ENCODE measurements at regions not wholly inside any gene's neighbourhood (a gene's known extent, or its start where the extent isn't known, plus 50 kb on each side); places are given as distances from the start of the nearest gene placed in this dataset.

DNA sequence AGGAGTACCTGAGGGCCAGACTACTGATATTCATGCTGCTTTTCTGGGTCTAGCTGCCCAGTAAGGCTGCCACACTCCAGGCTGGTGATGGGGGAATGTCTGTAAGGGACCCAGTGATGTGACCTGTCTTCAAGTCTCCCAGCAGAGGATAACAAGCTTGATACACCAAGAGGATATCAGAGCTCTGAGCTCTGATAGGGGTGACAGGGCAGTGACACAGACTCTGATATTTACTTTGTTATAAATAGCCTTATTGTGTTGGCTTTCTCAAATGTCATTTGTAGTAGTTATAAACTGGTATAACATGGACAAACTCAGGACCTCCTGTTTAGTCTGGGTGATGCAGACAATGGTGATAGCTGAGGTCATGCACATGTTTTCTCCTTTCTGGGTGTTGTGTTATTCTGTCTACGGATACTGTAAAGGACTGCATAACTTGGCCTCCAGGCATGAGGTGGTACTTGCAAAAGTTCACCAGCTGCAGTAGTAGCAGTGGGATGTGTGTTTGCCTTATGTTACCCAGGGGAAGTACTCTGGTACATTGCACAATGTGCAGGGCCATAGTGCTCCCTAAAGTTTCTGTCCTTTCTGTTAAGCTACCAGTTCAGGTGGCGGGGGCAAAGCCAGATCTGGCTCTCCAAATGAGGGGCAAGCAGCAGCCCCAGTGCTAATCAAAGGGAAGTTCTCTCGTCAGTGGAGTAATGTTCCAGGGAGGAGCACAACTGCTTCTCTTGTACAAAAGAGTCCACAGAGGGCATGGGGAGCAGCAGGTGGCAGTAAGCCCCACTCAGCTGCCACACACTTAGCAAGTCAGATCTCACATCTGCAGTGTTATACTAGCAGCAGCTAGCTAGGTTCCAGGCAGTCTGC lies 812.2 kb downstream of the JRKL start:
- DNase-seq = no peak

DNA sequence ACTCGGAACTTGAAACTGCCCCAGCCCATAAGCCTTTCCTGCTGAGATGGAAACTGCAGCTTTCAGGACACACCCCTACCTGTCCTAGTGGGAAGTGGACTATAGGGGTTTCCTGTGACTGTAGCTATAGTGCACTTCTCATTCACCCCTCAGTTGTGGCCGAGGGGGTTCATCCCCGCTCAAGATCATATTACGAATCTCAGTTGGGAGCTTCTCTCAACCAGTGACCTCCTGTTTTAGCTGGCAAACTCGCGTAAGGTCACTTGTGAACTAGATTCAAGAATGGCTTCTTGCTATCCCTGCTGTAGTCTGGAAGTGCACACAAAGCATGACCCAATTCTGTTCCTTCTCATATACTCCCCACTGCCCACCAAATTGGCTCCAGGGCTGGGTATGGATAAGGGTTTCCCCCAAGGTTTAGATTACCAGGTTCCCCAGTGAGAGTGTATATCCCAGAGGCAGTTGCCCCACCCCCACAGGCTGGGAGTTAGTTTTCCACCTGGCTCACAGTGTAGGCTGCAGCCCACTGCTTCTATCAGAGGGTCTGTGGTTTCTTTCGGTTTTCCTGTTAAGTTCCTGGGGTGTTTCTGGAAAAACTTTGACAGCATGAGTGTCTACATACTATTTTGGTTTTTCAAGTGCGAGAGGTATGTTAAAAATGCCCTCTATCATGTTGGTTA lies 812.9 kb downstream of the JRKL start:
- DNase-seq = no peak

DNA sequence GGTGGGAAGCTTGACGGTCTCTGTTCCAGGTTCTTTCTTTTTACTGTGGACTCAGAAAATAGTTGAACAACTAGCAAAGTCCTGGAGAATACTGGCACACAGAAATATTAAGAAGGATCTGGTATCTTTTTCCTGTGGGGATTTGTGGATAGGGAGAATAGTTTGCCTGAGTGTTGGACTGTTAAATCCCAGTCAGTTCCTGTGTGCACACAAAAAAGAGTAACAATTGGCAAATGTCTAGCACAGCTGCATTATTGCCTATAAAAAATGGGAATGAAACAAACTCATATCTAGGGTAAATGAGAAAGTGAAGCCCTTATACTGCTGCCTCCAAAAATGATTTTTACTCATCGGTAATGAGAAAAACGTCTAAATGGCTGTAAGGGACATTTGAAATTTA lies 828.2 kb downstream of the JRKL start:
- DNase-seq = no peak

DNA sequence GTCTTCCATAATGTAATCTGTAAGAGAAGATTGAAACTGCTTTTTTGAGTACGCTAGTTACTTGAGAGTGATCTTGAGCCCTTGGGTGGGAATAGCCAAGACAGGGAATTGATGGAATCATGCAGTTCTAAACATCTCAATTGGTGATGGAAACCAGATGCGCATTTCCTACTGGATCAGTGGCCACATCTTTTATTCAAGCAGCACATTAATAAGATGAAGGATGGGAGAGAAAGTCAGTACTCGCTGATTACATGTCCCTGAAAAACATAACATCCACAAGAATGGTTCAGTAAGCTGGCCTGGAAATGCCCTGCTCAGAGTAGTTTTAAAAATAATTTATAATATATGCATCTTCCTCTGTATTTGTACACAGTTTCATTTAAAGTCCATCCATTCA lies 833.8 kb downstream of the JRKL start:
- DNase-seq = no peak

DNA sequence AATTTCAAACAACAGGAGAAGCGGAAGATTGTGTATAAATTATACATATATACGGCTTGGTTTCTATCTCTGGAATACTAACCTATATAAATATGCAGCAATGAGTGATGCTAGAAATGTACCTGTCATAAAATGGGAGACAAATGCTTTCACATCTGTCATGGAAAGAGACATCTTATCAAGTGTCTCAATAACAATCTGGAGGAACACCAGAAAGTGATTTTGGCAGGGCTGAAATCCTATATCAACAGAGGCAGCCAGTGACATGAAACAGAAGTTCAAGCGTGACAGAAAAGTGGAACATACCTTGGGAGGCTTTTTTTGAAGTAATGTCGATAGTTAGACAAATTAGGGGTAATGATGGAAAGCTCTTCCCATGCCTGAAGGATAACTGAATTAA lies 834.6 kb downstream of the JRKL start:
- no peak for DNase-seq

DNA sequence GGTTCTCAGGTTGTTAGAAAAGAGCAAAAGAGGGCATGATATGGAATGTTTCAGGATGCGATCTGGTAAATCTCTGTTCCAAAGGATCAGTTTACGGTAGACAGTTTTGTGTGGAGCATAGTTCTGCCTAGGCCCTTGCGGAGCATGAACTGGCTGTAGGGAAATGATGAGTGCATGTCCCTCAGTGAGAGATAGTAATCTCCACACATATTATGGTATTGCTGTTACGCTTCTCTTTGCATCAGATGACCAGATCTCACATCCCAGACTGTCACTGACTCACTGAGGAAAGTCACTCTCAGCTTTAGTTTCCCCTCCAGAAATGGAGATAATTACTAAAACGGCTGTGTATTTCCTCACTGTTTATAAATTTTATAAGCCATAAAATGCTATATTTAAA lies 836.0 kb downstream of the JRKL start:
- DNase-seq = no peak

DNA sequence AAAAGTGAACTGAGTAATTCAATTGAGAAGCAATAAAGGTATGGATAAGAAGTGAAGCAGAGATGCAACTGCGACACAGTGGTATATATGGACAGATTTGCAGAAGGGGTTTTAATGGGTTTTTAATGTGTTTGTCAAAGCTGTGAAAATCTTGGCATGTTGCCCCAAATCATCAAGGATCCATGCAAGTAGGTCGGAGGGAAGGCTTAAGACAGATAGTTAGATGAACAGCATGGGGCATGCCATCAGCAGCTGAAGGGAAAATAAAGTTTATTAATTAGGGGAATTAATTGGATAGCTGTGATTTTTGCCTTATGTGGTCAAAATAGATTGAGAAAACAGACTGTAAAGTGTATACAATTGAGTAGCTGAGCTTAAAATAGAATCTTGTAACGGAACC lies 840.1 kb downstream of the JRKL start:
- DNase-seq = no peak

DNA sequence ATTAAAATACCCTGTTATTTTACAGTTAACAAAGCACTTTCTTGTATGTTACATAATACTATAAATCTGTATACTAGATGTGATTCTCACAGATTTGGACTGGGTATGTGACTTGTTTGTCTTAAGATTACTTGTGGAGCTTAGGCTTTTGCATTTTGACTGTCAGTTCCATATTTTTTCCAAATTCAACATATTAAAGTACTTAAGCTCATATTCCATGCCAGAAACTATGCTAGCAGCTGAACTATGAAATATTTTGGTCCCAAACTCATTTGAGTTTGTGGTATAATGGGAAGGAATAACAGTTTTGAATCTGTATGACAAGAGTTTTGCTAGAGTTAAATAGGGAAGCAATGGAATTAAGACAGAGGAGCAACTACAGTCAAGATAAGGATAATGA lies 841.4 kb downstream of the JRKL start:
- DNase-seq = no peak

DNA sequence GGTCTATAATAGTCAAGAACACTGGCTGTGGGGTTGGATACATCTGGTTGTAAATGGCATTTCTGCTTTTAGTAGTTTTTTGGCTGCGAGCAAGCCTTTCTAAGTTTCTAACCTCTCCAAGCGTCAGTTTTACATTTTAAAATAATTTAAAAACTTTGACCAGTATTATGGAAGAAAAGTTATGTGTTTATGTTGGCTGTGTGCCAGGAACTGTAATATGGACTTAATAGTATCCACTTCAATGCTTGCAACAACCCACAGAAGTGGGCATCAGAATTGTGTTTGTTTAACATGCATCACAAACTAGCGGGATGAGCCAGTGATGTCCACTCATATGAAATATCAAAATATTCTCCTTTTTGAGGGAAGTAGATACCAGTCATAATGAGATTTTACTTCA lies 844.2 kb downstream of the JRKL start:
- DNase-seq = no peak

DNA sequence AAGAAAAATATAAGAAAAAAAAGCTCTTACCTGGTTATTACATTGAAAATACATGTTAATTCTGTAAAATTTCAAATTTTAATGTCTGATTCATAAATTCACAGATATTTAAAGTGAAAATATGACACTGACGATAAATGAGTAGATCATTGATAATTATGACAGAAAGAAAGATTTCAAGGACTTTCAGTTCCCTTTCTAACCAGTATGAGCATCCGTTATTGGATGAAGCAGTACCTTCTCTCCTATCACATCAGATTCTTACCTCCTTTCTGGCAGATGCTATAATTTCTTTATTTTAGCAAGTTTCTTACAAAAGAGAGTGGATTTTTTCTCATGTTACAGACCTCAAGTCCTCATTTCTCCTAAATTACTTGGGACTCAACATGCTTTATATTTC lies 847.3 kb downstream of the JRKL start:
- DNase-seq = no peak

DNA sequence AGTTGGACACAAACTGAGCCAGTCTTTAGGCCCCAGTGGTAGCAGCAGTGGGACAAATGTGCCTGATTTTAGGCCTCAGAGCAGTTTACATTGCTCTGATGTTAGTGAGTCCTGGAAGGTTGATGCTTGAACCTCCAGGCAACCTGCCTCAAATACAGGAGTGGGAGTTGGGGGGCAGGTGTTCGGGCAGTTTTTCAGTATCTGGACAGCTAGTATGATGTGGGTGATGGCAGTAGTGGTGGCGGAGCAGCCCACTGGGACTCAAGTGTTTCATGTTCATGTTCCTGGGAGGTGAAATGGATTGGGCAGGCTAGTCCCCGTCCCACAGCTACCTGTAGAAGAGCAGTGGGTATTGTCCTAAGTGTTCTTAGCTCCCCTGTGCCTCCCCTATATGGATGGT lies 857.8 kb downstream of the JRKL start:
- DNase-seq = no peak

DNA sequence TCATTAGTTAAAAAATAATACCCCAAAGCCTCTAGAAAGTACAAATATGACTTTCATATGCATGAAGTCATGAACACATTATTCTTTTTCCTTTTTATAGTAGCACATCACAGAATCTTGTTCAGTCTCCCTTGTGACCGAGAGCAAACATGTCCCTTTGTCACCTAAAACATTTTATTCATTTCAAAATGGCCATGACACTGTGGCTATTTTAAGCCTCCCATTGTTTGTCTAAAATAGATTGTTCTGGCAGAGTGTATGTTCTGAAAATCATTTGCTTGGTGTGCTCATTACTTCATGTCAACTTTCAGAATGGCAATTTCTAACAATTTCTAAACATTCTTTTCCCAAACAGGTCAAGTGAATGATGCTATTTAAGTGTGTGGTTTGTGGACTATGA lies 865.0 kb downstream of the JRKL start:
- DNase-seq = no peak

DNA sequence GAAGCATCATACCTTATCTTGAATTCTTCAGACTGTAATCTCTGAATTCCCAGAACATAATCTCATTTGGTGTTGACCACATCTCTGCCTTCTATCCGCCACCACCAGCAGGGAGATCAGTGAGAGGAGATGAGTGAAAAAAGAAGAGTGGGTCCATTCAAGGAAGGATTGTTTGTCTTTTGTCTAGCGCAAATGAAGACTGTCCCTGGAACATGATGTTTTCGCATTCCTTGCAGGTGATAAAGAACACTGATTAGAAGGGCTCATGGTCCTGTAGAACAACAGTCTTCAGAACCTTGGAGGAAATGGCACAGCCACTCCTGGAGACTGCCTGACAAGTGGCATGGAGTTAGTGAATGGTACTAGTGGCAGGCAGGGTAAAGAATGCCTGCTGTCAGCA lies 869.6 kb downstream of the JRKL start:
- DNase-seq = no peak

DNA sequence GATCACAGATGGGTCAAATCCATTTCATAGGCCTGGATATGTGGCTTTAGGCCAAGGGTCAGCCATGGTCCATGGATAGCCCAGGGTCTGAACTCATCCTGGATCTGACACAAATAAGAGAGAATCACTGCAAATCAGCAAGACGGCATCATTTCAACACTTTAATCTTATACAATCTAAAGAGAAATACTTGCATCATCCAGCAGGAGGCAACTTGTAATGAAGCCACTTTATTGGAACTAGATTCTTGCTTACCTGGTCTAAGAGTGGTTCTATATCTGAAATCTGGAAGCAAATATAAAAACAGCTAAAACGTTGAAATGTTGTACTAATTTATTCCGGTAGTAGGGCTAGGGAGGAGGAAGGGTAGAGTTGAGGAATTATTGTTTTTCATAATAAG lies 870.1 kb downstream of the JRKL start:
- DNase-seq = no peak

DNA sequence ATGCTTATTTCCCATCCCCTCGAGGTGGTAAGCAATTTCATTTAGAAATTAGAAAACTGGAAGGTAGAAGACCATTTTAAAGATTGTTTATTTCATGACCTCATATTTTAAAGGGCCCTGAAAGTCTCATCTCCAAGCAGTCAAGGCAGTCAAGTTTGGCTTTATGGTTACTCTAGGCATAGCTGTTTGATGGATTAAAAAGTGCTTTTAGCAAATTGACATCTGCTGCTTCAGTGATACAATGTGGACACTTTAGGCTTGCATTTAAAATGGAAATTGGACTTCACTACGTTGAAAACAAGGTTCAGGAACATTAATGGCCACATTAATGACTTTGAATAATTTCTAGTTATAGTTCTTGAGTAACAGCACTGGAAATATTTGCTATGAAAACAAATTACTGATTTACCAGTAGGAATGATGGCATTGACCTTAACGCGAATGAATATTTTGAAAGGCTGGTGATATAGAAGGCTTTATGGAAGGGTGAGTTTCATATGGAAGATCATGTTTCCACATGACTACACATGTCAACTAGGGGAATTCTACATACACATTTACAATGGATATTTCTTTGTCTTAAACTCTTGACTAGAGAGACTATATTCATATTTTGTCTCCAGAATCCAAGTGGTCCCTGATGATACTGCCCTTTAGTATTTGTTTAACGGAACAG lies 873.5 kb downstream of the JRKL start:
- DNase-seq = no peak

DNA sequence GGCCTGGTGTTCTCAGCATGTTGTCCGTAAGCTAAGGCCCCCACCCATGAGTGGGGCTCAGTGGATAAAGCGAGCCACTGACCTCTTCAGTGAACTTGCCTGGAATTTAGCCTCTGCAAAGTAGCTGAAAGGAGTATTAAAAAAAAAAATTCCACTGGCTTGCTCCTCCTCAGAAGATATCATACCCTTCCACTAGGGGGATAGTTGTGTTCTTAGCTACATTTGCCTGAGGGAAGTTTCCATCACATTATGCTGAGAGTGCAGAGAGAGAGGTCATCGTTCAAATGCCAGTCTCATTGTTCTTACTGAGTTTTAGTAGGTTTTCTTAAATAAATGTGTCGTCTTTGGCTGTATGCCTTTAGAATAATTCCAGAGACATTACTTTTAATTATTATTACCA lies 879.7 kb downstream of the JRKL start:
- DNase-seq = peak; percentile 7

DNA sequence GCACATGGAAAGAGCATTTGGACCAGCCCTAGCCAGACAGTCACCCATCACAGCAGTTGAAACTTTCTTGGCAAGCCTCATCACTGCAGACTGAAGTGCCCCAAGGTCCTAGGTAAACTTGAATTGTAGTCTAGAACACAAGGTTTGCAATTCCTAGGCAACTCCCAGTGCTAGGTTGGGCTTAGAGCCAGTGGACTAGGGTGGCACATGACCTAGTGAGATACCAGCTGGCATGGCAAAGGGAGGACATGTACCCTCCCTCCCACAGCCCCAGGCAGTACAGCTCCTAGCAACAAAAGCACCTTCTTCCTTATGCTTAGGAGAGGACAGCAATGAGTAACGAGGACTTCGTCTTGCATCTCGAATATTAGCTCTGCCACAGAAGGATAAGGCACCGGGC lies 889.5 kb downstream of the JRKL start:
- no peak for DNase-seq

DNA sequence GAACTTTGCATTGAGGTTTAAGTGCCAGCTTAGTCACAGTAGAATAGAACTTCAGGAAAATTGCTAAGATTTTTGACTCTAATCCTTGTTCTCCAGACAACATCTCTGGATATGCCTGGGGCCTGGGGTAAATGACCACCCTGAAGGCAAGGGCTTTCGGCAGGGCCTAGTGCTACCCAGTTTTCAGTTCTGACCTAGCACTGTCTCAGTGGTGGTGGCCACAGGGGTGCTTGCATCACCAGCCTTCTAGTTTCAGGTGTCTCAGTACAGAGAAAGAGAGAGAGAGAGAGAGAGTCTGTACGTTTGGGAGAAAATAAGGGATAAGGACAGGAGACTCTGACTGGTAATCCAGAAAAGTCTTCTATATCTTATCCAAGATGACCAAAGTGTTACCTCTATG lies 890.5 kb downstream of the JRKL start:
- no peak for DNase-seq

DNA sequence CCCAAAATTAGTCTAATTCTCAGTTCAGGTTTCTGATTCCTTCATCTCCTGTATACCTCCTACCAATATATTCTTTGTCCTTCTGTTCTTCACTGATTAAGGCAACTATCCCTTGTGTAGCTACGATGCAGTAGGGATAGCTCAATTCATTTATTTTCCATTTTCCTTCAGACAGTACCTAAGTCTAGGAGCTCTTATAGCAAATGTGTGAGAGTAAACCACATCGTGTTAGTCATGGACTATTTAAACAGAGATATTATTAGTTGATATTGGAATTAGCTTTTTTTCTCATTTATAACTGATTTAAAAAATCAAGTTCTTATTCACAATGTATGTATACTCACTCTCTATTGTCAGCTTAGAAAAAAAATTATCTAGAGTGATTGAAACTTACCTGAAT lies 900.0 kb downstream of the JRKL start:
- DNase-seq = no peak

DNA sequence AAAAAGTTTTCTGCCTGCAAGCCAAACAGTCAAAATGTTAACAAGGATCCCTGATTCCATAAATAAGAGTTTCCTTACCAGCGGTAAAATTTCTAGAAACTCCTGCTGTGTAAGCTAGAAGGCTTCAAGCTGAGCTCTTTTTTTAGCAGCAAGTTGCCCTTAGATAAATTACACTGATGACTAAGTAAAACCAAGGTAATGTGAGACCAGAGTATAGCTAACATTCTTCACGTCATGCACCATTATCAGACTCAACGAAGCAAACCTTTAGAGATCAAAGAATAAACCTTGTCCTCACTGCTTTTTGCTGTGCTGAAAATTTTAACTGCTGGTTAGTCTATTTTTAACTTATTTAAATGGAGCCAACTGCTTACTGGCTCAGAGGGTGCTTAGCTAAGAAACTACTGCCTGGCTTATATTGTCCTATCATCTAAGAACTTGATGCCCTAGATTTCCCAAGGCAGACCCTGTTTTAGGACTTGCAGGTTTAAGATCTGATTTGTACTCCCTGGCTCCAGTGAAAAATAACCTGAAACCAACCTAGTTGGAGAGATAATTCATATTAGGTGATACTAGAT lies 900.7 kb downstream of the JRKL start:
- no peak for DNase-seq

DNA sequence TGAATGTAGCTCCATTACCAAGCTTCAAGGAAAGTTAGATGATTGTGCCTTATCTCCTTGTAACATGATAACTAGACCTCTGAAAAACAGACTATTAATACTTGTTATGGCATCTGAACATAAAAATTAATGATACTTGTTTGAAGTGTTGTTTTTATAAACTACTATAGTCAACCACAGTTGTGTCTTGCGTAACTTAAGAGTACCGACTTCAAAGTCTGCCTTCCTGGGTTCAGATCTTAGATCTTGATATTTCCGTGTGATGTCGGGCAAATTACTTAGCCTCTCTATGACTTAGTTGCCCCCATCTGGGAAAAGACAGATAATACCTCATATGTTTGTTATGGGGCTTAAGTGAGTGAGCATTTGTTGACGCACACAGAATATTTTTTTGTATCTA lies 906.5 kb downstream of the JRKL start:
- no peak for DNase-seq

DNA sequence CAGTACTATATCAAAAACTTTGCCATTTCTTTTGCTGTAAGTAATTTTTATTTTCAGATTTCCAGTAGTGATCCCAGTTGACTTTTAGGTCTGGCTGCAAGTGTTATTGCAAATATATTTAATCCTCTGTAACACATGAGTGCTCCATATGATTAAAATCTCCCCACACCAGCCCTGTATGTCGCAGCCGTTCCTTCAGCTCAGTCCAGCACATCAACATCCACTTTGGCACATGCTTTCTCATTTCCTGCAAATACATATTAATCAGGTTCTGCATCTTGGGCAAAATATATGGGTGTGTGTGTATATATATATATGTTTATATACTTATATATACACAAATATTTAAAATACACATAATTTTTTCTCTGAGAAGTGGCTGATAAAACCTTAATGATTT lies 919.5 kb downstream of the JRKL start:
- DNase-seq = no peak

DNA sequence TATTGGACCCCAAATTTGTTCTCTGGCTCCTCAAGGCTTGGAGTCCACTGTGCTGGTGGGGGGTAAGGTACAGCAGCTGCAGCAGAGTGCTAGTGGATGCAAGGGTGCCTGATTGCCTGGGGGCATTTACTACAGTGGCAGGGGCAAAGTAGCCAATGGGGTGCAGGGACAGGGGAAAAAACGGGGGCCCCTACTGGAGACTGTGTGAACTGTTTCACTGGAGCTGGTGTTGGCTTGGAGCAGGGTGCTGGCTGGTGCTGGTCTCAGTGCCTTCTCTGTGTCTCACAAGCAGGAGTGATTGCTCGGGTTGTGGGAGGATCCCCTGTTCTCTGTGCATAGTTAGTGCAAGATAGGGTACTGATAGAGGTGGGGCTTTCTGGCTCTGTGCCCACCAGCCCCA lies 935.9 kb downstream of the JRKL start:
- no peak for DNase-seq

DNA sequence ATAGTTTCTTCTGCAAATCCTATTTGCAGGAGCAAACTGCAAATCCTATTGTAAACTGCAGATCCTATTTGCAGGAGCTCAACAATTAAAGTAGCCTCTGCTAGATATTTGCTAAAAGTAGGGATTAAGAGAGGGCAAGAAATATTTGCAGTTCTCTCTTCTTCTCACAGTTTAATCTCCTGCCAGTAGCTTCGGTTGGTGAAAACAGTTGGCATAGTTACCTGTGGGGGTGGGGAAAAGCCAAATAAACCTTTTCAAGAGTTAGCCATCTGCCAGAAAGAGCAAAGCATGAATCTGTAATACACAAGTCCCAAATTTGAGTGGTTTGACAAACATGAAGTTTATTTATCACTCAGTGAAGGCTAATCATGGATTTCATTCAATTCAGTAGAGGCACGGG lies 942.5 kb downstream of the JRKL start:
- no peak for DNase-seq
